H1 (cell line): ENCODE measurements at regions not wholly inside any gene's neighbourhood (a gene's known extent, or its start where the extent isn't known, plus 50 kb on each side); places are given as distances from the start of the nearest gene placed in this dataset.

ENCODE experiments used
- CTCF ChIA-PET: fragments of 300-600 bp; sonication (Branson Sonifier 250); formaldehyde crosslinking; loops from one replicate; lab custom pipeline; 2021; ENCODE audit not compliant: partially characterized antibody; lab: Charles Lee
- POLR2A ChIA-PET: fragments of 300-600 bp; sonication (Branson Sonifier 250); formaldehyde crosslinking; loops from one replicate; lab custom pipeline; 2021; ENCODE audit warnings: inconsistent platforms; ENCODE audit not compliant: partially characterized antibody; lab: Charles Lee
- DNase-seq, 2 experiments: peaks; one replicate each; pipeline versions ENCODE4 v3.0.0 to v3.0.0-alpha.2; 2010 to 2022; ENCODE audit warnings: low spot score in 2 of 2, low read depth in 1 of 2, mixed read lengths in 1 of 2
- FAIRE-seq: peaks from 2 replicates; lab custom pipeline; 2011; peaks lifted over from hg19 to GRCh38; lab: Jason Lieb, UNC
- H2AFZ ChIP-seq: 2 replicates; pipeline ENCODE4 v1.8.1; 2012; ENCODE audit warnings: low read length, inconsistent platforms
- H2AK5ac ChIP-seq: 2 replicates; pipeline ENCODE4 v1.6.1; 2013; ENCODE audit warnings: low read depth, low read length
- H2BK120ac ChIP-seq: replicated peaks from 2 replicates; pipeline ENCODE3; 2013; ENCODE audit warnings: low read depth, low read length, inconsistent platforms
- H2BK12ac ChIP-seq: 2 replicates; pipeline ENCODE4 v1.6.1; 2013; ENCODE audit warnings: low read depth, low read length
- H2BK15ac ChIP-seq: 2 replicates; pipeline ENCODE4 v1.6.1; 2013; ENCODE audit warnings: low read length
- H2BK20ac ChIP-seq: 2 replicates; pipeline ENCODE4 v1.6.1; 2013; ENCODE audit warnings: low read length
- H2BK5ac ChIP-seq: 2 replicates; pipeline ENCODE4 v1.6.1; 2013; ENCODE audit warnings: low read depth, low read length
- H3K14ac ChIP-seq: 2 replicates; pipeline ENCODE4 v1.6.1; 2013; ENCODE audit warnings: inconsistent platforms; ENCODE audit not compliant: insufficient read length
- H3K18ac ChIP-seq: 2 replicates; pipeline ENCODE4 v1.6.1; 2013; ENCODE audit warnings: low read length; ENCODE audit errors: extremely low read depth
- H3K23ac ChIP-seq: 2 replicates; pipeline ENCODE4 v1.6.1; 2013; ENCODE audit warnings: inconsistent platforms; ENCODE audit not compliant: insufficient read length
- H3K23me2 ChIP-seq: 2 replicates; pipeline ENCODE4 v1.6.1; 2013; ENCODE audit warnings: low read depth, low read length
- H3K27ac ChIP-seq: 2 replicates; pipeline ENCODE4 v1.6.1; 2011; ENCODE audit warnings: low read depth, low read length, inconsistent platforms
- H3K27me3 ChIP-seq, 4 experiments: replicated peaks in 1 of 4; 1 replicate in 1 of 4; 2 replicates in 3 of 4; pipeline versions ENCODE4 v1.6.1 to v1.8.1; 2011 to 2013; ENCODE audit warnings: low read length in 3 of 4, mild to moderate bottlenecking in 3 of 4, inconsistent platforms in 2 of 4, mixed read lengths in 2 of 4, moderate library complexity in 1 of 4; ENCODE audit not compliant: control insufficient read depth in 3 of 4, insufficient read depth in 3 of 4; ENCODE audit errors: extremely low read depth in 1 of 4
- H3K36me3 ChIP-seq, 4 experiments: 2 replicates each; pipeline versions ENCODE4 v1.6.1 to v1.8.1; 2011 to 2013; ENCODE audit warnings: mild to moderate bottlenecking in 4 of 4, low read length in 3 of 4, moderate library complexity in 2 of 4, control low read depth in 1 of 4, inconsistent platforms in 1 of 4; ENCODE audit not compliant: insufficient read depth in 4 of 4, control insufficient read depth in 2 of 4
- H3K4ac ChIP-seq: replicated peaks from 2 replicates; pipeline ENCODE3; 2013; ENCODE audit warnings: low read length, low read depth, mixed read lengths, inconsistent platforms; ENCODE audit not compliant: insufficient read length
- H3K4me1 ChIP-seq, 4 experiments: replicated peaks in 1 of 4; 1 replicate in 1 of 4; 2 replicates in 3 of 4; pipeline versions ENCODE4 v1.6.1 to v1.8.1; 2011 to 2013; ENCODE audit warnings: low read length in 3 of 4, inconsistent platforms in 2 of 4, mixed read lengths in 1 of 4; ENCODE audit not compliant: insufficient read depth in 4 of 4, control insufficient read depth in 3 of 4
- H3K4me2 ChIP-seq, 2 experiments: 2 replicates each; pipeline versions ENCODE4 v1.6.1 to v1.8.1; 2011 to 2013; ENCODE audit warnings: low read depth in 2 of 2, low read length in 2 of 2, control low read depth in 1 of 2, inconsistent platforms in 1 of 2, mild to moderate bottlenecking in 1 of 2; ENCODE audit not compliant: insufficient read depth in 1 of 2
- H3K4me3 ChIP-seq, 4 experiments: fragments of 200-600, 300-600 bp in 1 of 4; sonication (generic), shearing (Covaris generic), sonication (Bioruptor Twin) in 1 of 4; 2 replicates each; pipeline versions ENCODE4 v1.5.1 to v1.8.1; 2011 to 2016; ENCODE audit warnings: low read length in 4 of 4, low read depth in 3 of 4, control low read depth in 2 of 4, inconsistent platforms in 2 of 4, mild to moderate bottlenecking in 2 of 4, mixed read lengths in 1 of 4, moderate library complexity in 1 of 4; ENCODE audit not compliant: insufficient read depth in 2 of 4; ENCODE audit errors: extremely low read depth in 1 of 4
- H3K56ac ChIP-seq: replicated peaks from 2 replicates; pipeline ENCODE3; 2013; ENCODE audit warnings: low read depth, mild to moderate bottlenecking, mixed read lengths, low read length, inconsistent platforms; ENCODE audit not compliant: insufficient read length
- H3K79me1 ChIP-seq: 2 replicates; pipeline ENCODE4 v1.6.1; 2013; ENCODE audit warnings: low read depth, low read length, control low read depth
- H3K79me2 ChIP-seq, 2 experiments: 2 replicates each; pipeline versions ENCODE4 v1.6.1 to v1.8.1; 2012 to 2013; ENCODE audit warnings: low read length in 2 of 2, mild to moderate bottlenecking in 2 of 2, inconsistent platforms in 1 of 2; ENCODE audit not compliant: insufficient read depth in 2 of 2, control insufficient read depth in 1 of 2
- H3K9ac ChIP-seq, 4 experiments: replicated peaks in 1 of 4; 1 replicate in 1 of 4; 2 replicates in 3 of 4; pipeline versions ENCODE4 v1.6.1 to v1.8.1; 2011 to 2013; ENCODE audit warnings: low read depth in 3 of 4, low read length in 3 of 4, control low read depth in 2 of 4, mild to moderate bottlenecking in 2 of 4, moderate library complexity in 2 of 4, inconsistent platforms in 1 of 4; ENCODE audit errors: extremely low read depth in 1 of 4
- H3K9me3 ChIP-seq, 2 experiments: 2 replicates each; pipeline versions ENCODE4 v1.6.1 to v1.8.1; 2012 to 2013; ENCODE audit warnings: mild to moderate bottlenecking in 2 of 2, moderate library complexity in 2 of 2, control low read depth in 1 of 2, inconsistent platforms in 1 of 2, low read depth in 1 of 2, low read length in 1 of 2, mixed read lengths in 1 of 2; ENCODE audit not compliant: insufficient read depth in 2 of 2
- H4K20me1 ChIP-seq, 2 experiments: replicated peaks in 1 of 2; 2 replicates each; pipeline versions ENCODE3 to v1.8.1; 2011 to 2013; ENCODE audit warnings: inconsistent platforms in 2 of 2, low read length in 2 of 2, mild to moderate bottlenecking in 1 of 2; ENCODE audit not compliant: insufficient read depth in 2 of 2, control insufficient read depth in 1 of 2
- H4K5ac ChIP-seq: 2 replicates; pipeline ENCODE4 v1.6.1; 2013; ENCODE audit warnings: low read length, low read depth, mixed read lengths, inconsistent platforms; ENCODE audit not compliant: insufficient read length
- H4K8ac ChIP-seq: 2 replicates; pipeline ENCODE4 v1.8.0; 2013; ENCODE audit warnings: mild to moderate bottlenecking, moderate library complexity, low read length, inconsistent platforms; ENCODE audit not compliant: insufficient read depth; ENCODE audit errors: extremely low read depth
- H4K91ac ChIP-seq: replicated peaks from 2 replicates; pipeline ENCODE3; 2013; ENCODE audit warnings: low read length, mixed read lengths, inconsistent platforms; ENCODE audit not compliant: insufficient read length
- CBX5 ChIP-seq: fragments of 300-800, 300-1000 bp; sonication (generic); IDR thresholded peaks from 2 replicates; pipeline ENCODE4 v1.7.1; 2016; ENCODE audit warnings: antibody characterized with exemption, low read length, low read depth
- CHD1 ChIP-seq: IDR thresholded peaks from 2 replicates; pipeline ENCODE4 v1.6.1; 2012; ENCODE audit warnings: low read depth, low read length, improper control_type of control experiment
- GTF2F1 ChIP-seq: IDR thresholded peaks from 2 replicates; pipeline ENCODE4 v1.6.1; 2012; ENCODE audit warnings: low read depth, low read length, improper control_type of control experiment, borderline replicate concordance
- HDAC2 ChIP-seq, 2 experiments: fragments of 300-600 bp in 1 of 2; sonication (generic) in 1 of 2; IDR thresholded peaks; 2 replicates each; pipeline ENCODE4 v1.6.1; 2011 to 2012; ENCODE audit warnings: low read depth in 2 of 2, low read length in 2 of 2, mild to moderate bottlenecking in 2 of 2, moderate library complexity in 2 of 2, borderline replicate concordance in 1 of 2, inconsistent platforms in 1 of 2
- KDM5A ChIP-seq: fragments of 200-600 bp; IDR thresholded peaks from 2 replicates; pipeline ENCODE4 v1.7.1; 2012; ENCODE audit warnings: mild to moderate bottlenecking, low read length, inconsistent platforms, mixed read lengths
- MAFK ChIP-seq: IDR thresholded peaks from 2 replicates; pipeline ENCODE4 v1.6.1; 2012; ENCODE audit warnings: low read depth, mild to moderate bottlenecking, improper control_type of control experiment, low read length
- RXRA ChIP-seq: IDR thresholded peaks from 2 replicates; pipeline ENCODE4 v1.6.1; 2011; ENCODE audit warnings: low read depth, mild to moderate bottlenecking, low read length, moderate library complexity; ENCODE audit not compliant: insufficient read depth
- SIRT6 ChIP-seq: IDR thresholded peaks from one replicate; pipeline ENCODE4 v1.7.1; 2012; ENCODE audit warnings: low read length, inconsistent platforms
- WGBS, 2 experiments: shearing (Covaris generic) in 1 of 2; methylation state at CpG; one replicate each; pipeline versions ENCODE4 v1.1.6 to v1.1.7; 2013 to 2015; ENCODE audit warnings: low lambda C conversion rate in 2 of 2, mixed read lengths in 2 of 2, inconsistent platforms in 1 of 2, low coverage in 1 of 2, missing lambda C conversion rate in 1 of 2; ENCODE audit not compliant: insufficient replicate concordance in 2 of 2, insufficient coverage in 1 of 2, insufficient read length in 1 of 2; ENCODE audit errors: extremely low coverage in 1 of 2, missing lambda C conversion rate in 1 of 2; 5-methylcytosine and 5-hydroxymethylcytosine counted together

DNA sequence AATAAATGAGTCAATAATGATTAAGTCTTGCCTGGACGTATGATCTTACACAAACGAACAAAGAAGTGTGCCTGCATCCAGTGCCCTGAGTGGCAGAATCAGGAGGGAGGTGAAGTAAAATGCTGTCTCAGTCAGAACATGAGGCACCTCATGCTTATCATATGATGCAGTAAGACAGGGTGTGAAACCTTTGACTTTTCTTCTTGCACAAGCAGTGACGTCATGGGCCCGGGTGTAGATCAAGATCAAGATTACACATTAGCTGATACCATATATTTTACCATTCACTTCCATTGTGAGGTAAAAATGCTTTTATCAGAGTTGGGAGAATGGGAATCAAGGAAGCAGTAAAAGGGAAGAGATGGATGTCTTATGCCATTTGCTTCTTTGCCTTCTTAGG is 291.6 kb upstream of the PLSCR5 start:
- H2BK12ac ChIP-seq, result no peak overlapping the region
- H2BK5ac ChIP-seq, result no peak overlapping the region
- H3K4me2 ChIP-seq, result no peak overlapping the region
- H2AFZ ChIP-seq, result no peak overlapping the region
- H3K14ac ChIP-seq, result no peak overlapping the region
- H3K4ac ChIP-seq, result no peak overlapping the region
- no peak overlapping the region for H3K4me3 ChIP-seq
- H3K9ac ChIP-seq, result no peak overlapping the region
- WGBS, 2 experiments, result 92% methylated on average over 4 of the region's 4 CpGs; no CpG with 5 or more reads in 1 of the 2 experiments
- H4K20me1 ChIP-seq, result no peaks in the 10 kb centered on the region
- no peaks in the 10 kb centered on the region for H3K9me3 ChIP-seq
- no peaks in the 10 kb centered on the region for H3K23me2 ChIP-seq
- DNase-seq (no peak), FAIRE-seq (no peak)
- no peaks in the 10 kb centered on the region for H3K79me2 ChIP-seq
- no peak overlapping the region for H3K56ac ChIP-seq
- no peaks in the 10 kb centered on the region for H3K4me1 ChIP-seq
- no peak overlapping the region for H2AK5ac ChIP-seq
- H4K5ac ChIP-seq, result no peak overlapping the region
- no peaks in the 10 kb centered on the region for H3K36me3 ChIP-seq
- CTCF ChIA-PET, result no interaction called here
- H4K8ac ChIP-seq, result no peak overlapping the region
- POLR2A ChIA-PET, result no interaction called here
- no peaks in the 10 kb centered on the region for H3K79me1 ChIP-seq
- H3K27ac ChIP-seq, result no peak overlapping the region
- no peak overlapping the region for H3K18ac ChIP-seq
- H2BK15ac ChIP-seq, result no peak overlapping the region
- TF ChIP-seq RXRA (no peak), GTF2F1 (no peak), CHD1 (no peak), SIRT6 (no peak), KDM5A (no peak), HDAC2 (IDR thresholded peaks at IDR 0.05; ENCODE audit: borderline replicate concordance in 1 of 2, low read depth in 2 of 2, low read length in 2 of 2) (no peak), CBX5 (no peak), MAFK (no peak)
- no peak overlapping the region for H4K91ac ChIP-seq
- no peak overlapping the region for H2BK20ac ChIP-seq
- no peak overlapping the region for H3K23ac ChIP-seq
- peaks cover 0 to 1% (median 0%) of the 10 kb centered on the region in 4 experiments; a peak in 1 of 7 replicates for H3K27me3 ChIP-seq
- H2BK120ac ChIP-seq, result no peak overlapping the region
